ENCODE measurements at regions not wholly inside any gene's neighbourhood (a gene's known extent, or its start where the extent isn't known, plus 50 kb on each side); places are given as distances from the start of the nearest gene placed in this dataset.
"Not testable (repeated sequence)": the region's sequence is repeated elsewhere in the genome, so short reads cannot be mapped to it uniquely, and the experiment has no call there.

- DNase-seq (ENCODE audit: low read depth): not testable (repeated sequence)
Observed at GRCh38 chr10:15921423-15921945, 61.2 kb upstream of the MINDY3 start.

- no peak for DNase-seq (ENCODE audit: low read depth)
Observed at GRCh38 chr10:15931376-15931775, 71.1 kb upstream of the MINDY3 start.

- not testable (repeated sequence) for DNase-seq (ENCODE audit: low read depth)
Observed at GRCh38 chr10:15939543-15939942, 79.2 kb upstream of the MINDY3 start.

GRCh38 chr10:15943426-15943825 lies 83.1 kb upstream of the MINDY3 start:
- no peak for DNase-seq (ENCODE audit: low read depth)

- no peak for DNase-seq (ENCODE audit: low read depth)
Observed at GRCh38 chr10:15954188-15954587, 93.9 kb upstream of the MINDY3 start.

- no peak for DNase-seq (ENCODE audit: low read depth)
Observed at GRCh38 chr10:15960277-15960676, 100.0 kb upstream of the MINDY3 start.

GRCh38 chr10:15972736-15973135 lies 112.4 kb upstream of the MINDY3 start:
- DNase-seq (ENCODE audit: low read depth): not testable (repeated sequence)

- DNase-seq (ENCODE audit: low read depth): no peak
Observed at GRCh38 chr10:15985690-15986089, 125.4 kb upstream of the MINDY3 start.

- DNase-seq (ENCODE audit: low read depth): no peak
Observed at GRCh38 chr10:15990535-15991129, 130.3 kb upstream of the MINDY3 start.

- DNase-seq (ENCODE audit: low read depth): no peak
Observed at GRCh38 chr10:15997313-15997712, 137.0 kb upstream of the MINDY3 start.

GRCh38 chr10:16001581-16001980 lies 141.3 kb upstream of the MINDY3 start:
- no peak for DNase-seq (ENCODE audit: low read depth)

- no peak for DNase-seq (ENCODE audit: low read depth)
Observed at GRCh38 chr10:16009785-16010184, 149.5 kb upstream of the MINDY3 start.

GRCh38 chr10:16011548-16011947 lies 151.2 kb upstream of the MINDY3 start:
- no peak for DNase-seq (ENCODE audit: low read depth)

- no peak for DNase-seq (ENCODE audit: low read depth)
Observed at GRCh38 chr10:16014469-16014868, 154.2 kb upstream of the MINDY3 start.

GRCh38 chr10:16016688-16017087 lies 156.4 kb upstream of the MINDY3 start:
- DNase-seq (ENCODE audit: low read depth): no peak

- no peak for DNase-seq (ENCODE audit: low read depth)
Observed at GRCh38 chr10:16020836-16021235, 160.5 kb upstream of the MINDY3 start.

GRCh38 chr10:16026832-16027231 lies 166.5 kb upstream of the MINDY3 start:
- DNase-seq (ENCODE audit: low read depth): not testable (repeated sequence)

- DNase-seq (ENCODE audit: low read depth): no peak
Observed at GRCh38 chr10:16030562-16030961, 170.3 kb upstream of the MINDY3 start.

GRCh38 chr10:16049050-16049449 lies 188.7 kb upstream of the MINDY3 start:
- no peak for DNase-seq (ENCODE audit: low read depth)

- DNase-seq (ENCODE audit: low read depth): no peak
Observed at GRCh38 chr10:16049782-16050181, 189.5 kb upstream of the MINDY3 start.

- no peak for DNase-seq (ENCODE audit: low read depth)
Observed at GRCh38 chr10:16063350-16063749, 203.0 kb upstream of the MINDY3 start.

- not testable (repeated sequence) for DNase-seq (ENCODE audit: low read depth)
Observed at GRCh38 chr10:16083551-16083950, 223.2 kb upstream of the MINDY3 start.

- no peak for DNase-seq (ENCODE audit: low read depth)
Observed at GRCh38 chr10:16105082-16105481, 244.8 kb upstream of the MINDY3 start.

Data from fibroblast of gingiva (primary cell).